GM10248 (cell line): ENCODE measurements at regions not wholly inside any gene's neighbourhood (a gene's known extent, or its start where the extent isn't known, plus 50 kb on each side); places are given as distances from the start of the nearest gene placed in this dataset.
"Not testable (repeated sequence)": the region's sequence is repeated elsewhere in the genome, so short reads cannot be mapped to it uniquely, and the experiment has no call there.

Experiments used
- CTCF ChIA-PET: fragments of 300-600 bp; sonication (Branson Sonifier 250); formaldehyde crosslinking; extraction: SDS; loops from one replicate; lab custom pipeline; 2021; ENCODE audit warnings: antibody characterized with exemption; lab: Yijun Ruan, JAX
- POLR2A ChIA-PET: fragments of 350-650 bp; sonication (Branson Sonifier 250); formaldehyde crosslinking; extraction: SDS; loops from one replicate; lab custom pipeline; 2020; ENCODE audit warnings: antibody characterized with exemption; lab: Yijun Ruan, JAX
- DNase-seq: peaks from one replicate; pipeline ENCODE4 v3.0.0; 2012; ENCODE audit errors: extremely low spot score
- TF ChIP-seq, protein P1 (sequence below): IDR thresholded peaks from 2 replicates; pipeline ENCODE4 v1.5.1; 2012; ENCODE audit warnings: mild to moderate bottlenecking, low read depth; ENCODE audit errors: extremely low read depth, missing control alignments, control extremely low read depth

DNA sequence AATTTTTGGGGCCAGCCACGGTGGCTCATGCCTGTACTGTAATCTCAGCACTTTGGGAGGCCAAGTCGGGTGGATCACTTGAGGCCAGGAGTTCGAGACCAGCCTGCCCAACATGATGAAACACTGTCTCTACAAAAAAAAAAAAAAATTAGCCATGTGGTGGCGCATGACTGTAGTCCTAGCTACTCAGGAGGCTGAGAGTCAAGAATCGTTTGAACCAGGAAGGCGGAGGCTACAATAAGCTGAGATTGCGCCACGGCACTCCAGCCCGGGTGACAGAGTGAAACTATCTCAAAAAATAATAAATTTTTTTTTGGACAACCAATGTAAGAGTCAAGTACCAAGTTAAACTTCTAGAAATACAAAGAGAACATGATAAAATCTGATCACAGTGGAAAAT is 164.6 kb downstream of the AVL9 start:
- TF ChIP-seq, protein P1, sequence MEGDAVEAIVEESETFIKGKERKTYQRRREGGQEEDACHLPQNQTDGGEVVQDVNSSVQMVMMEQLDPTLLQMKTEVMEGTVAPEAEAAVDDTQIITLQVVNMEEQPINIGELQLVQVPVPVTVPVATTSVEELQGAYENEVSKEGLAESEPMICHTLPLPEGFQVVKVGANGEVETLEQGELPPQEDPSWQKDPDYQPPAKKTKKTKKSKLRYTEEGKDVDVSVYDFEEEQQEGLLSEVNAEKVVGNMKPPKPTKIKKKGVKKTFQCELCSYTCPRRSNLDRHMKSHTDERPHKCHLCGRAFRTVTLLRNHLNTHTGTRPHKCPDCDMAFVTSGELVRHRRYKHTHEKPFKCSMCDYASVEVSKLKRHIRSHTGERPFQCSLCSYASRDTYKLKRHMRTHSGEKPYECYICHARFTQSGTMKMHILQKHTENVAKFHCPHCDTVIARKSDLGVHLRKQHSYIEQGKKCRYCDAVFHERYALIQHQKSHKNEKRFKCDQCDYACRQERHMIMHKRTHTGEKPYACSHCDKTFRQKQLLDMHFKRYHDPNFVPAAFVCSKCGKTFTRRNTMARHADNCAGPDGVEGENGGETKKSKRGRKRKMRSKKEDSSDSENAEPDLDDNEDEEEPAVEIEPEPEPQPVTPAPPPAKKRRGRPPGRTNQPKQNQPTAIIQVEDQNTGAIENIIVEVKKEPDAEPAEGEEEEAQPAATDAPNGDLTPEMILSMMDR: no peak
- ChIA-PET POLR2A (no interaction called here), CTCF (interaction anchor here (0.7 kb wide), 1 partner anchor 164 kb away, joined by 3 read pairs; no protein-coding TSS in a partner anchor)
- DNase-seq: no peak

DNA sequence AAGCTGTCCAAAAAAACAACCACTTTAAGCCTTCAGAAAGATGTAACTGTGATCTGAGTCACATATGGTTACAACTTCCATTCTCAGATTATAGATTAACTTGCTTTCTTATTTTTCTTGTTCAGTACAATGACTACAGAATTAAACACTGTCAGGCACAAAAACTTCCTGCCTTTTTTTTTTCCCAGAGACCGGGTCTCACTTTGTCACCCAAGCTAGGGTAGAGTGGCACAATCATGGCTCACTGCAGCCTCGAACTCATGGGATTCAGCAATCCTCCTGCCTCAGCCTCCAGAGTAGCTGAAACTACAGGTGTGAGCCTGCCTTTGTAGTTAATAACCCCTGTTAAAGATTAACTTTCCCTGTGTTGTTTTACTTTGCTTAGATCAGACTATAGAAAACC is 163.2 kb downstream of the AVL9 start:
- ChIA-PET POLR2A (no interaction called here), CTCF (no interaction called here)
- TF ChIP-seq, protein P1: no peak
- DNase-seq: no peak

DNA sequence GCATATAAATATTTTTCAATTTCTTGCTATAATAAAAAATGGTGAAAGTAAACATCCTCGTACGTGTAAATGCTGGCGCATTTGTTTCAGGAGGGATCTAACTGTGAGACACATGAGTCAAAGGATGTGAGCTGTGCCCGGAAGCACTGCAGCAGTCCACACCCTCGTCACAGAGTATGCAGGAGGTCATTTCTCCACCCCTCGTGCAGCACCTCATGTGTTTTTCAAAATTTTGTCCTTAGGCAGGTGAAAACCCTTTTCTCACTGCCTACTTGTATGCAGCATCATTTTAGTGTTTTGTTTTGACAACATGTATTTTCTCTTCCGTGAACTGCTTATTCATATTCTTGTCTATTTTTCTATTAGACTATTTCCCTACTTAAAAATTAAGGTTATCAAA is 162.7 kb downstream of the AVL9 start:
- no peak for DNase-seq
- POLR2A ChIA-PET: no interaction called here
- CTCF ChIA-PET: no interaction called here
- TF ChIP-seq, protein P1: no peak

DNA sequence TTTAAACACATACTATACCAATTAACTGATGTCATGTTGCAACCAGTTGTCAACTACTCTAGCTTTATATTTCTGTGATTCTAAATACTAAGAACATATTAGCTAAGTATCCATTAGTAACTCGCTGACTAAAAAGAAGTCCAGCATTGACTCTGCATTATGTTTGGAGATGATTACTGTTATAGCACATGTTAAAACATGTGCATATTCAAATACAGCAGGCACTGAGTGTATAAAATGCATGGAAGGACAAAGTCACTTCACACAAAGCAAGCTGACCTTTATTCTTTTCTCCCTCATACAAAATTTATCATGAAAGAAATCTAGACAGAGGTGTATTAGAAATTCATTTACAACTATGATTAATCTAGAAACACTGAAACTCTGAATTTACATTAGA is 159.3 kb downstream of the AVL9 start:
- POLR2A ChIA-PET, CTCF ChIA-PET, DNase-seq: not testable (repeated sequence)

DNA sequence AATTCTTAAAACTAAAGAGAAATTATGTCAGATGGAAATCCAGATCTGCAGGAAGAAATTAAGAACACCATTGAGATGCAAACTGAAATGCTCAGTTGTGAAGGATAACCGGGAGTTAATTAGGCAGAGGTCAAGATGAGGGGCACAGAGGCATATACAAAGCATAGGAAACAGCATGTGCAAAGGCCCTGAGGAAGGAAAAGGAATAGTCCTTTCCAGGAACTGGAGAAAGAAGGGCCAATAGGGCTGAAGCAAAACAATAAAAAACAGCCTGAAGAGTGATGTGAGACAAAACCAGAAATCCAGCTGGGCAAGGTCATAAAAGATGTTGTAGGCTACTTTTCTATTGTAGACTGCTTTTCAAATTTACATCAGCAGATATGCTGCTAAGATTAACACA is 155.1 kb downstream of the AVL9 start:
- CTCF ChIA-PET, POLR2A ChIA-PET: not testable (repeated sequence)

DNA sequence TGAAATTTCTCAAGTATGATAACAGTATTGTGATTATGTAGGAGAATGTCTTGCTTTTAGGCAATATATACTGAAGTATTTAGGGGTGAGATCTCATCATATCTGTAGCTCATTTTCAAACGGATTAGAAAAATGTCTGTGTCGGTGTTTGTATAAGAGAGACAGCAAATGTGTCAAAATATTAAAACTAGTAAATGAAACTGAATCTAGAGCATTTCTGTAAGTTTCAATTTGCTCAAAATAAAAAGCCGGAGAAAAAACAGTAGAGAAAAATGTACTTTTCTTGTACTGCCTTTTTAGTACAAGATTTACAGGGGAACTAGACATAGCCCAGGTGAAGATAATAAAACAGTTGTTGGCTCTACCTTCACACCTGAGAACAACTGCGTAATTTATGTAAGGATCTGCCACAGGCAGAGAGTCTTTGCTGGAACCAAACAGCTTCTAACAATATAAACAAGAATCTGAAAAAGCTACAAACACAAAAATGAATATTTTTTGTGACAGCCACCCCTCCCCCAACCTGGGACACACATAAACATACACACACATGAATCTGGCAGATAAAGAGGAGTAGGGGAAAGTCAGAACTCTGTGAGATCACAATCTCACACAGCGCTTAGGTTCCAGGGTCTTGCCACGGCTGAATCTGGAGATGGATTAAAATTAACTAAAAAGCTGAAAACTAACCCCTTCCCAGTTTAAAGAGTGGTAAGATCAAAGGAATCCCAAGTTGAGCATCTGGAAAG is 153.3 kb downstream of the AVL9 start:
- CTCF ChIA-PET: no interaction called here

More for the DNA sequence above, 155.1 kb downstream of the AVL9 start:
- not testable (repeated sequence) for DNase-seq

DNA sequence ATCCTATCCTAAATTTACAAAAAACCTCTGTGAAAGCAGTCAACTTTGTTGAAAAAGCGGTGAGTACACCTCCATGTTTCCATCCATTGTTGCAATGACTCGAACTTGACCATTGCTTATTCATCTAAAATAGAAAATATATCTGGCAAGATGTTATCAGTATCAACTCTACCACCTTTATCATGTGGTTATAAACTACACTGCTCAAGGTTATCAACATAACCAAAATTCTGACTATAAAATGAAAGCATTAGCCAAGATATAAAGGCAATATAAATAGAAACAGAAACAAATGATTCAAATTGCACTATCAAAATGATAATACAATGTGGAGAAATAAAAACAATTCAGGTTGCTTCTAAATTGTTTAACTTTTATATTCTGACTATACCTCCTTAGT is 150.0 kb downstream of the AVL9 start:
- POLR2A ChIA-PET, DNase-seq, CTCF ChIA-PET: not testable (repeated sequence)

More for the DNA sequence above, 153.3 kb downstream of the AVL9 start:
- TF ChIP-seq, protein P1: no peak
- POLR2A ChIA-PET: no interaction called here
- no peak for DNase-seq

DNA sequence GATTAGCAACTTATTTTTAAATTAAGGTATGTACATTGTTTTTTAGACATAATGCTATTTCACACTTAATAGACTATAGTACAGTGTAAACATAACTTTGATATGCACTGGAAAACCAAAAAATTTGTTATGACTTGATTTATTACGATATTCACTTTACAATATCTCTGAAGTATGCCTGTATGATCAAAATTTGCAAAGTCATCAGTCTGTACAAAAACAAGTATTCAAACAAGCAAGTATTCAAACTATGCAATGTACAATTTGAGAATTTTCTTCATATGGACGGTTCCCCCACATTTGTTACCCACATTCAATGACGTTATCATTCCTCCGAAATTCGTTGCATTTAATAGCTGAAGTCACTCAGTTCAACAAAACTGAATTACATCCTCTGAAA is 147.9 kb downstream of the AVL9 start:
- CTCF ChIA-PET: no interaction called here
- POLR2A ChIA-PET: no interaction called here
- no peak for DNase-seq
- TF ChIP-seq, protein P1: no peak
